T follicular helper cell (primary cell): ENCODE measurements at regions not wholly inside any gene's neighbourhood (a gene's known extent, or its start where the extent isn't known, plus 50 kb on each side); places are given as distances from the start of the nearest gene placed in this dataset.
"Not testable (repeated sequence)": the region's sequence is repeated elsewhere in the genome, so short reads cannot be mapped to it uniquely, and the experiment has no call there.

Source experiments
- DNase-seq: peaks from one replicate; pipeline ENCODE4 v3.0.0-alpha.2; 2020; ENCODE audit warnings: low read depth

- DNase-seq: no peak
Observed at GRCh38 chr2:242004223-242004901, 134.8 kb downstream of the RTP5 start.

- DNase-seq: no peak
Observed at GRCh38 chr2:242004902-242005230, 135.3 kb downstream of the RTP5 start.

GRCh38 chr2:242006091-242006634 lies 136.6 kb downstream of the RTP5 start:
- DNase-seq: not testable (repeated sequence)

- not testable (repeated sequence) for DNase-seq
Observed at GRCh38 chr2:242008908-242009307, 139.4 kb downstream of the RTP5 start.

- DNase-seq: not testable (repeated sequence)
Observed at GRCh38 chr2:242009846-242010245, 140.3 kb downstream of the RTP5 start.

GRCh38 chr2:242010252-242011166 lies 141.0 kb downstream of the RTP5 start:
- DNase-seq: not testable (repeated sequence)

- no peak for DNase-seq
Observed at GRCh38 chr2:242011167-242011513, 141.6 kb downstream of the RTP5 start.

GRCh38 chr2:242011516-242011915 lies 142.0 kb downstream of the RTP5 start:
- DNase-seq: no peak

- no peak for DNase-seq
Observed at GRCh38 chr2:242011991-242012764, 142.6 kb downstream of the RTP5 start.

GRCh38 chr2:242012956-242013764 lies 143.6 kb downstream of the RTP5 start:
- no peak for DNase-seq

- no peak for DNase-seq
Observed at GRCh38 chr2:242013771-242014170, 144.2 kb downstream of the RTP5 start.

- DNase-seq: no peak
Observed at GRCh38 chr2:242015108-242016065, 145.9 kb downstream of the RTP5 start.

GRCh38 chr2:242017086-242017485 lies 147.6 kb downstream of the RTP5 start:
- no peak for DNase-seq

GRCh38 chr2:242018416-242018815 lies 148.9 kb downstream of the RTP5 start:
- DNase-seq: not testable (repeated sequence)

- DNase-seq: no peak
Observed at GRCh38 chr2:242019344-242019743, 149.8 kb downstream of the RTP5 start.

GRCh38 chr2:242020196-242021004 lies 150.9 kb downstream of the RTP5 start:
- no peak for DNase-seq

GRCh38 chr2:242022550-242023290 lies 153.2 kb downstream of the RTP5 start:
- no peak for DNase-seq

- DNase-seq: no peak
Observed at GRCh38 chr2:242024751-242025355, 155.3 kb downstream of the RTP5 start.
